Gastrocnemius medialis (tissue), 4 donors: ENCODE measurements at regions not wholly inside any gene's neighbourhood (a gene's known extent, or its start where the extent isn't known, plus 50 kb on each side); places are given as distances from the start of the nearest gene placed in this dataset.

ENCODE experiments used
- POLR2A ChIP-seq, 2 donors: fragments of 450-650 bp; IDR thresholded peaks; one replicate each; pipeline ENCODE4 v1.6.1; 2017; ENCODE audit warnings: antibody characterized with exemption in 2 of 2, mild to moderate bottlenecking in 2 of 2, moderate library complexity in 2 of 2
- TF ChIP-seq, protein P1 (sequence below), 5 experiments: fragments of 450-650 bp in 3 of 5; fragments of 200-600 bp in 2 of 5; sonication (generic) in 2 of 5; IDR thresholded peaks in 4 of 5; conservative IDR thresholded peaks in 1 of 5; 1 replicate in 4 of 5; 2 replicates in 1 of 5; pipeline ENCODE4 v1.5.1; 2016 to 2019; ENCODE audit warnings: antibody characterized with exemption in 5 of 5, mild to moderate bottlenecking in 3 of 5, moderate library complexity in 3 of 5

DNA sequence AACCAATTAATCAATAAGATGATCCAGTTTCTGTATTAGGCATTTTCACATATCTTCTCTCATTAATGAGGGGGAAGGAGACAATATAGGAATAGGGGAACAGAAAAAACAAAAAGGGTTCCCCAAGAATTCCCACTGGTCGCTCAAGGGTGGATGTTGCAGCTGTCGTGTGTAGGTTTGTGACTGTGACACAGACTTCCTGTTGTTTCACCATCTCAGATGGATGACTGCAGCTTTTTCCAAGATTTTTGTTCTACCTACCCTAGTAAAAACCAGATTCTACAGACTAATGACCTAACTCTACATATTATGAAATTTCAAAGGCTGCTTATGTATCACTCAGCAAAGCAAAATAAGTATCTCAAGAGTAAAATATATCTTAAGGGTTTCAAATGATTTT, 73.7 kb upstream of the MB21D2 start:
- TF ChIP-seq, protein P1, sequence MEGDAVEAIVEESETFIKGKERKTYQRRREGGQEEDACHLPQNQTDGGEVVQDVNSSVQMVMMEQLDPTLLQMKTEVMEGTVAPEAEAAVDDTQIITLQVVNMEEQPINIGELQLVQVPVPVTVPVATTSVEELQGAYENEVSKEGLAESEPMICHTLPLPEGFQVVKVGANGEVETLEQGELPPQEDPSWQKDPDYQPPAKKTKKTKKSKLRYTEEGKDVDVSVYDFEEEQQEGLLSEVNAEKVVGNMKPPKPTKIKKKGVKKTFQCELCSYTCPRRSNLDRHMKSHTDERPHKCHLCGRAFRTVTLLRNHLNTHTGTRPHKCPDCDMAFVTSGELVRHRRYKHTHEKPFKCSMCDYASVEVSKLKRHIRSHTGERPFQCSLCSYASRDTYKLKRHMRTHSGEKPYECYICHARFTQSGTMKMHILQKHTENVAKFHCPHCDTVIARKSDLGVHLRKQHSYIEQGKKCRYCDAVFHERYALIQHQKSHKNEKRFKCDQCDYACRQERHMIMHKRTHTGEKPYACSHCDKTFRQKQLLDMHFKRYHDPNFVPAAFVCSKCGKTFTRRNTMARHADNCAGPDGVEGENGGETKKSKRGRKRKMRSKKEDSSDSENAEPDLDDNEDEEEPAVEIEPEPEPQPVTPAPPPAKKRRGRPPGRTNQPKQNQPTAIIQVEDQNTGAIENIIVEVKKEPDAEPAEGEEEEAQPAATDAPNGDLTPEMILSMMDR (IDR thresholded peaks at IDR 0.05 in 4 of 5, conservative IDR thresholded peaks at IDR 0.05 in 1 of 5): no peak
- no peak for TF ChIP-seq POLR2A (IDR thresholded peaks at IDR 0.05)
